ENCODE measurements at regions not wholly inside any gene's neighbourhood (a gene's known extent, or its start where the extent isn't known, plus 50 kb on each side); places are given as distances from the start of the nearest gene placed in this dataset.
A peak's percentile ranks its signal among the peaks of the same experiment; 100 is the strongest.

DNA sequence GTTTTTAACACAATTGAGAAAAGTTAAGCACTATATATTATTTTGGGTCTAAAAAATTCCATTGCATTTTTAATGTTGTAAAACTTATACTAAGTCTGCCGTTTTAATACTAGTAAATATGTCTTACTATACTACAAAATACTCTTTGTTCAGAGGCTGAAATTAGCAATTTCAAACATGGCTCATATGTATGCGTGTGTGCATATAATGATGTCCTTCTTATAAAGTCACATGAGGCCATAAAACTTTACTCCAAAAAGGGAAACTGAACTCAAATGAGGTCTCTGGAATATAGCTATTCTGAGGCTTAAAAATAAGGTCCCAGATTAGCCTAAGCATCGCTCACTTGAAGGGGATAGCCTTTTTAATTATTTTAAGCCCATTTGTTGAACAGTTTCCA, 224.0 kb downstream of the MYLK4 start:
- H3K27me3 ChIP-seq (ENCODE audit: control insufficient read depth in 3 of 3, insufficient read depth in 3 of 3, low read length in 3 of 3) = no peaks in the 10 kb centered on the region
- no peak for DNase-seq
- H3K4me3 ChIP-seq (ENCODE audit: low read depth in 1 of 3, low read length in 3 of 3) = no peak overlapping the region
- no peaks in the 10 kb centered on the region for H3K36me3 ChIP-seq (ENCODE audit: control insufficient read depth in 3 of 3, insufficient read depth in 2 of 3, low read depth in 1 of 3, low read length in 3 of 3)
- H3K9me3 ChIP-seq (ENCODE audit: control insufficient read depth in 2 of 2, insufficient read depth in 1 of 2, low read depth in 1 of 2, low read length in 1 of 2) = peaks cover 0 to 8% of the 10 kb centered on the region in 2 donors
- no peak for FAIRE-seq
- 78 to 88% (median 83%) methylated on average over 3 of the region's 3 CpGs for WGBS, 3 donors
- H3K4me1 ChIP-seq (ENCODE audit: control insufficient read depth in 3 of 3, insufficient read depth in 2 of 3, low read depth in 1 of 3, low read length in 2 of 3) = no peaks in the 10 kb centered on the region
- H3K27ac ChIP-seq (ENCODE audit: low read depth in 1 of 3, low read length in 2 of 3) = no peak overlapping the region

DNA sequence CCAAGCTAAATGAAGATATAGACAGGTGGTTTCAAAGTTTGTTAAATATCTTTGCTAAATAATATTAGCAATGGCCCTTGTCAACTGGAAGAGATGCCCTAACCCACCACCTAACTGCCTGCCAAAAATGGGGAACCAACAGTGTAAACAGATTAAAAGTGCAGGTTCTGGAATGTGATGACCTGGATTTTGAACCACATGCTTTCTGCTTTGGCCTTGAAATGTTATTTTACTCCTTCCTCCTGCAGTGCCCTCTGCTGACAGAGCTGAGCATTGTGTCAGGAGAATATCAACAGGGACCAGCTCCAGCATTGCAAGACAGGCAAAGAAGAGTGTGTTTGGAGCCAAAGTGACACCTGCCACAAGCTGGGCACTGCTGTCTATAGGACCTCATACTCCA, 226.6 kb downstream of the MYLK4 start:
- no peak for FAIRE-seq
- no peak overlapping the region for H3K4me3 ChIP-seq (ENCODE audit: low read depth in 1 of 3, low read length in 3 of 3)
- H3K36me3 ChIP-seq (ENCODE audit: control insufficient read depth in 3 of 3, insufficient read depth in 2 of 3, low read depth in 1 of 3, low read length in 3 of 3) = no peaks in the 10 kb centered on the region
- no peak overlapping the region for H3K27ac ChIP-seq (ENCODE audit: low read depth in 1 of 3, low read length in 2 of 3)
- DNase-seq = peak in 1 of 2 donors; percentile 44
- H3K27me3 ChIP-seq (ENCODE audit: control insufficient read depth in 3 of 3, insufficient read depth in 3 of 3, low read length in 3 of 3) = peaks cover 0 to 4% (median 0%) of the 10 kb centered on the region in 3 donors
- H3K4me1 ChIP-seq (ENCODE audit: control insufficient read depth in 3 of 3, insufficient read depth in 2 of 3, low read depth in 1 of 3, low read length in 2 of 3) = no peaks in the 10 kb centered on the region
- peaks cover 0 to 14% of the 10 kb centered on the region in 2 donors for H3K9me3 ChIP-seq (ENCODE audit: control insufficient read depth in 2 of 2, insufficient read depth in 1 of 2, low read depth in 1 of 2, low read length in 1 of 2)

GRCh38 chr6:2523061-2523460, 227.7 kb downstream of the MYLK4 start:
- H3K27ac ChIP-seq (ENCODE audit: low read depth in 1 of 3, low read length in 2 of 3) = no peak overlapping the region
- no peaks in the 10 kb centered on the region for H3K36me3 ChIP-seq (ENCODE audit: control insufficient read depth in 3 of 3, insufficient read depth in 2 of 3, low read depth in 1 of 3, low read length in 3 of 3)
- no peaks in the 10 kb centered on the region for H3K4me1 ChIP-seq (ENCODE audit: control insufficient read depth in 3 of 3, insufficient read depth in 2 of 3, low read depth in 1 of 3, low read length in 2 of 3)
- no peak for DNase-seq
- peaks cover 0 to 20% of the 10 kb centered on the region in 2 donors for H3K9me3 ChIP-seq (ENCODE audit: control insufficient read depth in 2 of 2, insufficient read depth in 1 of 2, low read depth in 1 of 2, low read length in 1 of 2)
- WGBS, 3 donors = 73 to 90% (median 86%) methylated on average over 3 of the region's 3 CpGs
- peaks cover 0 to 8% (median 0%) of the 10 kb centered on the region in 3 donors for H3K27me3 ChIP-seq (ENCODE audit: control insufficient read depth in 3 of 3, insufficient read depth in 3 of 3, low read length in 3 of 3)
- H3K4me3 ChIP-seq (ENCODE audit: low read depth in 1 of 3, low read length in 3 of 3) = no peak overlapping the region
- no peak for FAIRE-seq

- 56 to 75% (median 66%) methylated on average over 7 of the region's 7 CpGs for WGBS, 3 donors
- DNase-seq = no peak
- no peak for FAIRE-seq
These were observed 228.2 kb downstream of the MYLK4 start for GRCh38 chr6:2522521-2522920.

DNA sequence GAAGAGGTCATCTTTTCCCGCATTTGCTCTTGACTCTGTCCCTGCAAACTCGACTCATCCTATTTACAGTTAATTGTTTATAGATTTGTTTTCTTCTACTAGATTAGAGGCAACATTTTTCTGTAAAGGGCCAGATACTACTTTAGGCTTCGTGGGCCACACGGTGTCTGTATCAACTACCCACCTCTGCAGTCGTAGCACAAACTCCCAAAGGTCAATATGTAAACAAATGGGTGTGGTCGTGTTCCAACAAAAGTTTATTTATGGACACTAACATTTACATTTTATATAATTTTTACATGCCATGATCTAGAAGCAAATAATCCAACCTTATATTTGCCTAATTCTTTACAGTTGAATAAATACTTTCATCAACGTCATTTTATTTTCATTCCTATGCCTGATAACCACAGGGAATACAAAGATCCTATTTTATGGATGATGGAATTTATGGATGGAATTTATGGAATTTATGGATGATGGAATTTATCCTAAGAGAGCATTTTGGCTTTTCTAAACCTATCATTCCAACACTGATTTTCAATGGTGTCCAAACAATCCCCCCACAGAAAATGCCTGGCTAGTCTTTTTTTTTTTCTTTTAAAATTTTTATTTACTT, 232.8 kb downstream of the MYLK4 start:
- H3K9me3 ChIP-seq (ENCODE audit: control insufficient read depth in 2 of 2, insufficient read depth in 1 of 2, low read depth in 1 of 2, low read length in 1 of 2) = peaks cover 0 to 16% of the 10 kb centered on the region in 2 donors
- H3K4me1 ChIP-seq (ENCODE audit: control insufficient read depth in 3 of 3, insufficient read depth in 2 of 3, low read depth in 1 of 3, low read length in 2 of 3) = peaks cover 0 to 19% (median 0%) of the 10 kb centered on the region in 3 donors
- 73 to 78% (median 74%) methylated on average over 7 of the region's 7 CpGs for WGBS, 3 donors
- H3K27ac ChIP-seq (ENCODE audit: low read depth in 1 of 3, low read length in 2 of 3) = no peak overlapping the region
- H3K4me3 ChIP-seq (ENCODE audit: low read depth in 1 of 3, low read length in 3 of 3) = no peak overlapping the region
- no peak for DNase-seq
- peaks cover 0 to 10% (median 0%) of the 10 kb centered on the region in 3 donors for H3K27me3 ChIP-seq (ENCODE audit: control insufficient read depth in 3 of 3, insufficient read depth in 3 of 3, low read length in 3 of 3)
- FAIRE-seq = no peak
- H3K36me3 ChIP-seq (ENCODE audit: control insufficient read depth in 3 of 3, insufficient read depth in 2 of 3, low read depth in 1 of 3, low read length in 3 of 3) = no peaks in the 10 kb centered on the region

More at GRCh38 chr6:2522521-2522920, 228.2 kb downstream of the MYLK4 start:
- Histone ChIP-seq H3K9me3 (ENCODE audit: control insufficient read depth in 2 of 2, insufficient read depth in 1 of 2, low read depth in 1 of 2, low read length in 1 of 2) (peaks cover 0 to 20% of the 10 kb centered on the region in 2 donors), H3K4me1 (ENCODE audit: control insufficient read depth in 3 of 3, insufficient read depth in 2 of 3, low read depth in 1 of 3, low read length in 2 of 3) (no peaks in the 10 kb centered on the region), H3K27me3 (ENCODE audit: control insufficient read depth in 3 of 3, insufficient read depth in 3 of 3, low read length in 3 of 3) (peaks cover 0 to 8% (median 0%) of the 10 kb centered on the region in 3 donors), H3K27ac (ENCODE audit: low read depth in 1 of 3, low read length in 2 of 3) (no peak overlapping the region), H3K4me3 (ENCODE audit: low read depth in 1 of 3, low read length in 3 of 3) (no peak overlapping the region), H3K36me3 (ENCODE audit: control insufficient read depth in 3 of 3, insufficient read depth in 2 of 3, low read depth in 1 of 3, low read length in 3 of 3) (no peaks in the 10 kb centered on the region)

DNA sequence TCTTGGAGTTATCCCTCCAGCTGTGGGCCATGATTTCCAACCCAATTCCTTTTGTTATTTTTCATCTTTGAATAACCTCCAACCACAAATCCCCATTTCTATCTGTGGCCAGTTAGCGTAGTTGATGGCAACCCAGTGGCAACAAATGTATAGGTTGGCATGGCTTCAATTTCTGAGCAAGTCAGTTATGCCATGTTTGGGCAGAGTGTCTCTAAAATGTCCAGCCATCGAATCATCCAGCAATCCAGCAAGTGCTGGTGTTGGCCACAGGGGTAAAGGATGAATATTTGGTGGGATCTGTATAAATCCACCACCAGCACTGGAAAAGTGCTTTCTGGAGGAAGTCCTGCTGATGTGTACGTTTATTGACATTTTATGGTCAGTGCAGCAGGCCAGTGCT, 233.3 kb downstream of the MYLK4 start:
- H3K9me3 ChIP-seq (ENCODE audit: control insufficient read depth in 2 of 2, insufficient read depth in 1 of 2, low read depth in 1 of 2, low read length in 1 of 2) = peaks cover 0 to 16% of the 10 kb centered on the region in 2 donors
- H3K27me3 ChIP-seq (ENCODE audit: control insufficient read depth in 3 of 3, insufficient read depth in 3 of 3, low read length in 3 of 3) = peaks cover 0 to 10% (median 0%) of the 10 kb centered on the region in 3 donors
- H3K4me1 ChIP-seq (ENCODE audit: control insufficient read depth in 3 of 3, insufficient read depth in 2 of 3, low read depth in 1 of 3, low read length in 2 of 3) = peaks cover 0 to 19% (median 0%) of the 10 kb centered on the region in 3 donors
- FAIRE-seq (no peak), DNase-seq (no peak)
- H3K27ac ChIP-seq (ENCODE audit: low read depth in 1 of 3, low read length in 2 of 3) = no peak overlapping the region
- H3K36me3 ChIP-seq (ENCODE audit: control insufficient read depth in 3 of 3, insufficient read depth in 2 of 3, low read depth in 1 of 3, low read length in 3 of 3) = no peaks in the 10 kb centered on the region
- WGBS, 3 donors = 79 to 92% (median 83%) methylated on average over 3 of the region's 3 CpGs
- no peak overlapping the region for H3K4me3 ChIP-seq (ENCODE audit: low read depth in 1 of 3, low read length in 3 of 3)

GRCh38 chr6:2516059-2516458, 234.7 kb downstream of the MYLK4 start:
- 55 to 77% (median 64%) methylated on average over 6 of the region's 6 CpGs for WGBS, 3 donors
- Histone ChIP-seq H3K27ac (ENCODE audit: low read depth in 1 of 3, low read length in 2 of 3) (peak overlapping the region in 1 of 3 donors; percentile 85), H3K9me3 (ENCODE audit: control insufficient read depth in 2 of 2, insufficient read depth in 1 of 2, low read depth in 1 of 2, low read length in 1 of 2) (peaks cover 0 to 16% of the 10 kb centered on the region in 2 donors), H3K4me3 (ENCODE audit: low read depth in 1 of 3, low read length in 3 of 3) (no peak overlapping the region), H3K4me1 (ENCODE audit: control insufficient read depth in 3 of 3, insufficient read depth in 2 of 3, low read depth in 1 of 3, low read length in 2 of 3) (peaks cover 0 to 19% (median 0%) of the 10 kb centered on the region in 3 donors), H3K36me3 (ENCODE audit: control insufficient read depth in 3 of 3, insufficient read depth in 2 of 3, low read depth in 1 of 3, low read length in 3 of 3) (no peaks in the 10 kb centered on the region), H3K27me3 (ENCODE audit: control insufficient read depth in 3 of 3, insufficient read depth in 3 of 3, low read length in 3 of 3) (peaks cover 0 to 10% (median 0%) of the 10 kb centered on the region in 3 donors)
- FAIRE-seq (no peak), DNase-seq (peak in 1 of 2 donors; percentile 24)

- Histone ChIP-seq H3K9me3 (ENCODE audit: control insufficient read depth in 2 of 2, insufficient read depth in 1 of 2, low read depth in 1 of 2, low read length in 1 of 2) (peaks cover 0 to 13% of the 10 kb centered on the region in 2 donors), H3K27me3 (ENCODE audit: control insufficient read depth in 3 of 3, insufficient read depth in 3 of 3, low read length in 3 of 3) (peaks cover 0 to 7% (median 0%) of the 10 kb centered on the region in 3 donors), H3K27ac (ENCODE audit: low read depth in 1 of 3, low read length in 2 of 3) (peak overlapping the region in 1 of 3 donors; percentile 85), H3K4me1 (ENCODE audit: control insufficient read depth in 3 of 3, insufficient read depth in 2 of 3, low read depth in 1 of 3, low read length in 2 of 3) (peaks cover 0 to 19% (median 0%) of the 10 kb centered on the region in 3 donors), H3K4me3 (ENCODE audit: low read depth in 1 of 3, low read length in 3 of 3) (no peak overlapping the region), H3K36me3 (ENCODE audit: control insufficient read depth in 3 of 3, insufficient read depth in 2 of 3, low read depth in 1 of 3, low read length in 3 of 3) (no peaks in the 10 kb centered on the region)
- WGBS, 3 donors = 15 to 54% (median 34%) methylated on average over 15 of the region's 15 CpGs
- DNase-seq = peak; percentile 88 to 92
- no peak for FAIRE-seq
These were observed 235.7 kb downstream of the MYLK4 start for GRCh38 chr6:2514965-2515543.
